ENCODE measurements at regions not wholly inside any gene's neighbourhood (a gene's known extent, or its start where the extent isn't known, plus 50 kb on each side); places are given as distances from the start of the nearest gene placed in this dataset.

DNA sequence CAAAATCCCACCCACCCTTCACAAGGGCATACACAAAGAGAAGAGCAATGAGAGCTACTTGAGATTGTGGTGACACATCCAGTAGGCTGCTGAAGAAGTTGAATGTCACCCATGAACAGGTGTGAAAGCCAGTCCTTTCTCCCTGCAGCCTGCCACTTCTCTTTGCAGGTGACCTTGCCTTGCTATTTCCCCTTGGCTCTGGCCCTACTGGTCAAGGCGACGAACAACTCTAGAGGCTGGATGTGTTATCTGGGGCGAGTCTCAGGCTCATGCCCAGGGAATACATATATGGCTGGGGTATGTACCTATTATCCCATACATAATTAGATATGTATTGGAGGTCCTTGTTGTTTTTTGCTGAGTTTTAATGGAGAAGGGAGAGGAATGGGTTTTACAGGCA, 70.2 kb upstream of the EGLN3 start:
- no peak for DNase-seq
- Mint-ChIP-seq H3K27me3 (ENCODE audit: unreplicated experiment) (no peaks in the 10 kb centered on the region), H3K36me3 (ENCODE audit: unreplicated experiment) (no peaks in the 10 kb centered on the region), H3K9me3 (ENCODE audit: unreplicated experiment) (no peaks in the 10 kb centered on the region), H3K4me1 (ENCODE audit: low read depth, unreplicated experiment) (peaks cover 11% of the 10 kb centered on the region), H3K4me3 (ENCODE audit: unreplicated experiment) (no peak overlapping the region), H3K27ac (ENCODE audit: unreplicated experiment) (no peak overlapping the region)
- TF ChIP-seq, protein P1, sequence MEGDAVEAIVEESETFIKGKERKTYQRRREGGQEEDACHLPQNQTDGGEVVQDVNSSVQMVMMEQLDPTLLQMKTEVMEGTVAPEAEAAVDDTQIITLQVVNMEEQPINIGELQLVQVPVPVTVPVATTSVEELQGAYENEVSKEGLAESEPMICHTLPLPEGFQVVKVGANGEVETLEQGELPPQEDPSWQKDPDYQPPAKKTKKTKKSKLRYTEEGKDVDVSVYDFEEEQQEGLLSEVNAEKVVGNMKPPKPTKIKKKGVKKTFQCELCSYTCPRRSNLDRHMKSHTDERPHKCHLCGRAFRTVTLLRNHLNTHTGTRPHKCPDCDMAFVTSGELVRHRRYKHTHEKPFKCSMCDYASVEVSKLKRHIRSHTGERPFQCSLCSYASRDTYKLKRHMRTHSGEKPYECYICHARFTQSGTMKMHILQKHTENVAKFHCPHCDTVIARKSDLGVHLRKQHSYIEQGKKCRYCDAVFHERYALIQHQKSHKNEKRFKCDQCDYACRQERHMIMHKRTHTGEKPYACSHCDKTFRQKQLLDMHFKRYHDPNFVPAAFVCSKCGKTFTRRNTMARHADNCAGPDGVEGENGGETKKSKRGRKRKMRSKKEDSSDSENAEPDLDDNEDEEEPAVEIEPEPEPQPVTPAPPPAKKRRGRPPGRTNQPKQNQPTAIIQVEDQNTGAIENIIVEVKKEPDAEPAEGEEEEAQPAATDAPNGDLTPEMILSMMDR (IDR thresholded peaks at IDR 0.05; ENCODE audit: partially characterized antibody, unreplicated experiment), result no peak

DNA sequence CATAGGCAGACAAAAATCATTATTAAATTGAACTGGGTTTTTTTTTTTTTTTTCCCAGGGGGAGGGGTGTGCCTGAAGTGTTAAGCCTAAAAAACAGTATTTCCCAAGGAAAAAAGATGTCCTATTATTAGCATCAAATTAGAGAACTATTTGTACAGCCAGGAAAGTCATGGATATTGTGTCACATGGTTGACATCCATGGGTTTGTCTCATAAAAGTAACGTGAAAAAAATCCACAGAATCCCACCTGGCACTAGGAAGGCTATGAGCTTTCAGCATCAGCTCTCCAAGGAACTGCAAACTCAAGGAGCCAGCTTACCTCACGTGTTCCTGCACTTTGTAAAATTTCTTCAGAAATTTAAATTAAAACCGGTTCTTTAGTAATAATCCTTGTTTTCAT, 69.1 kb upstream of the EGLN3 start:
- Mint-ChIP-seq H3K27me3 (ENCODE audit: unreplicated experiment) (no peaks in the 10 kb centered on the region), H3K27ac (ENCODE audit: unreplicated experiment) (no peak overlapping the region), H3K4me3 (ENCODE audit: unreplicated experiment) (no peak overlapping the region), H3K36me3 (ENCODE audit: unreplicated experiment) (no peaks in the 10 kb centered on the region), H3K4me1 (ENCODE audit: low read depth, unreplicated experiment) (peaks cover 11% of the 10 kb centered on the region), H3K9me3 (ENCODE audit: unreplicated experiment) (no peaks in the 10 kb centered on the region)
- DNase-seq, result no peak
- TF ChIP-seq, protein P1 (IDR thresholded peaks at IDR 0.05; ENCODE audit: partially characterized antibody, unreplicated experiment), result no peak

DNA sequence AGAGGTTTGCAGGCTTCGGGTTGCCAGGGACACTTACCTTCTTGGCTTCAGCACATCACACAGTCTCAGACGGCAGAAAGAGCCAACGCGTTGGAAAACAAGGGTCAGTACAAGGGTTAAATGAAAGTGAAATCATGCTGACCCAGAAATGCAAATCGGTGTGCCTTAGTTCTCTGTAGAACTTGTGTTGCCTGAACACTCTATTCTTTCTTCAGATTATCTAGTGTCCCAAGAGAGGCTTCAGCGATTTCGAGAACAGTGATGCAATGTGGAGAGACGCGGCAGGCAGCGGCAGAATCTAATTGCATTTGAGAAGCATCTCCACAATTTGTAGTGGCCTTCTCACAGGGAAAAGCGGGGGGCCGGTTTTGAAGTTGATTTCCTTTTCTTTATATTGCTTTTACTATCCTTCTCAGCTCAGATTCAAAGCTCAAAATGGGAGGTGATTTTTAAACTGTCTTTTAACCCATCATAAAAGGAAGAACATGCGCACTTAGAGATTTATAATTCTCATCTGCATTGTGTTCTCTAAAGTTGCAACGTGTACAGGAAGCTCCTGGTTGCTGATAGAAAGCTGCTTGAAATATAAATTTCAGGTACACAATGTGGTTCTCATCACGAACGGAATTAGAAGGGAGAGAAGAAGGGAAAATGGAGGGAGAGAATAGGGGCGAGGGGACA, 67.8 kb upstream of the EGLN3 start:
- TF ChIP-seq, protein P1 (IDR thresholded peaks at IDR 0.05; ENCODE audit: partially characterized antibody, unreplicated experiment), result no peak
- Mint-ChIP-seq H3K9me3 (ENCODE audit: unreplicated experiment) (no peaks in the 10 kb centered on the region), H3K4me3 (ENCODE audit: unreplicated experiment) (no peak overlapping the region), H3K27ac (ENCODE audit: unreplicated experiment) (no peak overlapping the region), H3K27me3 (ENCODE audit: unreplicated experiment) (no peaks in the 10 kb centered on the region), H3K4me1 (ENCODE audit: low read depth, unreplicated experiment) (peaks cover 11% of the 10 kb centered on the region), H3K36me3 (ENCODE audit: unreplicated experiment) (no peaks in the 10 kb centered on the region)
- no peak for DNase-seq

DNA sequence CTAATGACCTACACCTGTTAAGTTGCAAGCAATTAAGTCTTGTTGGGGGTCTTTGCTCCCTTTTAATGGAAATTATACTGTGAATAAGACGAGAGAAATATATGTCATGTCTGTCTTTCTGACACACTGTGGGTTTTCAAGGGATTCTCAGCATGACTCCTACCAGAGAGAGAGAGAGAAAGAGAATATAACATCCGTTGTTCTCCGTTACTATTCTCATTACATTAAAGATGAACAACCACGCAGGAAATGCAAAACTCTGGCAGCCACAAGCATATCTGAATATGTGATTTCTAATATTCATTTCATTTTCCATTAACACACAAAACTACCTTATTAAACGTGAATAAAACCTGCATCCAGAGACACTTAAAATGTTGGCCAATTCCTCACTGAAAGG, 67.3 kb upstream of the EGLN3 start:
- Mint-ChIP-seq H3K36me3 (ENCODE audit: unreplicated experiment) (no peaks in the 10 kb centered on the region), H3K27ac (ENCODE audit: unreplicated experiment) (no peak overlapping the region), H3K4me3 (ENCODE audit: unreplicated experiment) (no peak overlapping the region), H3K27me3 (ENCODE audit: unreplicated experiment) (no peaks in the 10 kb centered on the region), H3K9me3 (ENCODE audit: unreplicated experiment) (no peaks in the 10 kb centered on the region), H3K4me1 (ENCODE audit: low read depth, unreplicated experiment) (peaks cover 11% of the 10 kb centered on the region)
- TF ChIP-seq, protein P1 (IDR thresholded peaks at IDR 0.05; ENCODE audit: partially characterized antibody, unreplicated experiment), result no peak
- DNase-seq, result no peak

DNA sequence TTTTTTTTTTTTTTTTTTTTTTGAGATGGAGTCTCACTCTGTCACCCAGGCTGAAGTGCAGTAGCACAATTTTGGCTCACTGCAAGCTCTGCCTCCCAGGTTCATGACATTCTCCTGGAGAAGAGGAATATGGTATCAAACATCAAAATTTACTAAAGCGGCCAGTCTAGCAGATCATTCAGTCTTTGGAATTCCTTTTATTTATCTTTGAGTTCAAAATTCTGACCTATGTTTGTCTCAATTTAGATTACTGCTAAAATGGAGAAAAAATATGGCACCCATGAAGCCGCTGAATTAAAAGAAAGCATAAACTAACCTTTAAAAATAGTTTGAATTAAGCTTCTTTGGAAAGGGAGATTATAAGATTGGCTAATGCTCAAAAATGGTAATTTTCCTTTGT, 64.5 kb upstream of the EGLN3 start:
- peaks cover 8% of the 10 kb centered on the region for H3K4me1 Mint-ChIP-seq (ENCODE audit: low read depth, unreplicated experiment)

More for the DNA sequence above, 64.5 kb upstream of the EGLN3 start:
- Mint-ChIP-seq H3K27ac (ENCODE audit: unreplicated experiment) (no peak overlapping the region), H3K36me3 (ENCODE audit: unreplicated experiment) (no peaks in the 10 kb centered on the region), H3K4me3 (ENCODE audit: unreplicated experiment) (no peak overlapping the region), H3K9me3 (ENCODE audit: unreplicated experiment) (no peaks in the 10 kb centered on the region), H3K27me3 (ENCODE audit: unreplicated experiment) (no peaks in the 10 kb centered on the region)
- TF ChIP-seq, protein P1 (IDR thresholded peaks at IDR 0.05; ENCODE audit: partially characterized antibody, unreplicated experiment), result no peak
- DNase-seq, result no peak
